ENCODE measurements at regions not wholly inside any gene's neighbourhood (a gene's known extent, or its start where the extent isn't known, plus 50 kb on each side); places are given as distances from the start of the nearest gene placed in this dataset.
"Not testable (repeated sequence)": the region's sequence is repeated elsewhere in the genome, so short reads cannot be mapped to it uniquely, and the experiment has no call there.

DNA sequence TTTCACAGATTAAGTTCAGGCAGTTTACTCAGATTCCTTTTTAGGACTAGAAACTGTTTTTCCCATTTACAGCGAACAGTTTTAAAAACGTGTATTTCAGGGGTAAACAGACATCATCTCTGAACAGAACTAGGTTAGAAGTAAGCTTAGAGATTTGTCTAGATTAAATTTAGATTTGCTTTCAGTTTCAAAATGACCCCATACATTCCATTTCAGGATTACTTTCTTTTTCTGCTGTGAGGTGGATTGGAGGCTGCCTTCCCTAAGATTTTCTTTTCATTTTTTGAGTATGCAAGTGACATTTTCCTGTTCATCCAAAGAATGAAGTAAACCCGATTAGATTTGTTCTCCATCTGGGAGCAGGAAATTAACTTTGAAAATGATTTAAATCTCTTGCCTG, 747.2 kb downstream of the KHDRBS2 start:
- no peak overlapping the region for H3K4me3 ChIP-seq

DNA sequence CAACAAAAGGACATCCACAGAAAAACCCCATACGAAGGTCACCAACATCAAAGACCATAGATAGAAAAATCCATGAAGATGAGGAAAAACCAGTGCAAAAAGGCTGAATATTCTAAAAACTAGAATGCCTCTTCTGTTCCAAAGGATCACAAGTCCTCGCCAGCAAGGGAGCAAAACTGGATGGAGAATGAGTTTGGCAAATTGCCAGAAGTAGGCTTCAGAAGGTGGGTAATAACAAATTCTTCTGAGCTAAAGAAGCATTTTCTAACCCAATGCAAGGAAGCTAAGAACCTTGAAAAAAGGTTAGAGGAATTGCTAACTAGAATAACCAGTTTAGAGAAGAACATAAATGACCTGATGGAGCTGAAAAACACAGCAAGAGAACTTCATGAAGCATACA, 753.3 kb downstream of the KHDRBS2 start:
- H3K9me3 ChIP-seq; DNase-seq; H3K4me1 ChIP-seq; H3K27me3 ChIP-seq; intact Hi-C loops (cut with DNase I); H3K27ac ChIP-seq; ATAC-seq; H3K4me3 ChIP-seq; H3K36me3 ChIP-seq: not testable (repeated sequence)
- 61% methylated on average over 2 of the region's 2 CpGs for WGBS (ENCODE audit: insufficient coverage, low coverage, low lambda C conversion rate, missing lambda C conversion rate)

More for the DNA sequence above, 747.2 kb downstream of the KHDRBS2 start:
- H3K27ac ChIP-seq: no peak overlapping the region
- no peaks in the 10 kb centered on the region for H3K4me1 ChIP-seq
- TF ChIP-seq, protein P1, sequence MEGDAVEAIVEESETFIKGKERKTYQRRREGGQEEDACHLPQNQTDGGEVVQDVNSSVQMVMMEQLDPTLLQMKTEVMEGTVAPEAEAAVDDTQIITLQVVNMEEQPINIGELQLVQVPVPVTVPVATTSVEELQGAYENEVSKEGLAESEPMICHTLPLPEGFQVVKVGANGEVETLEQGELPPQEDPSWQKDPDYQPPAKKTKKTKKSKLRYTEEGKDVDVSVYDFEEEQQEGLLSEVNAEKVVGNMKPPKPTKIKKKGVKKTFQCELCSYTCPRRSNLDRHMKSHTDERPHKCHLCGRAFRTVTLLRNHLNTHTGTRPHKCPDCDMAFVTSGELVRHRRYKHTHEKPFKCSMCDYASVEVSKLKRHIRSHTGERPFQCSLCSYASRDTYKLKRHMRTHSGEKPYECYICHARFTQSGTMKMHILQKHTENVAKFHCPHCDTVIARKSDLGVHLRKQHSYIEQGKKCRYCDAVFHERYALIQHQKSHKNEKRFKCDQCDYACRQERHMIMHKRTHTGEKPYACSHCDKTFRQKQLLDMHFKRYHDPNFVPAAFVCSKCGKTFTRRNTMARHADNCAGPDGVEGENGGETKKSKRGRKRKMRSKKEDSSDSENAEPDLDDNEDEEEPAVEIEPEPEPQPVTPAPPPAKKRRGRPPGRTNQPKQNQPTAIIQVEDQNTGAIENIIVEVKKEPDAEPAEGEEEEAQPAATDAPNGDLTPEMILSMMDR (IDR thresholded peaks at IDR 0.05): no peak
- no peak for TF ChIP-seq POLR2A (IDR thresholded peaks at IDR 0.05)
- WGBS (ENCODE audit: insufficient coverage, low coverage, low lambda C conversion rate, missing lambda C conversion rate): 34% methylated on average over 3 of the region's 3 CpGs
- H3K27me3 ChIP-seq: no peaks in the 10 kb centered on the region
- DNase-seq (no peak), ATAC-seq (no peak)
- no peaks in the 10 kb centered on the region for H3K9me3 ChIP-seq
- no peaks in the 10 kb centered on the region for H3K36me3 ChIP-seq
- intact Hi-C loops (cut with DNase I): no loop called here

Small RNA genes lying in the stretch of these regions (small RNA-seq; reads per million reads assigned to genes)
- 0 reads per million in 2 experiments for gene MTRNR2L9

Measured in right lobe of liver (tissue), 6 donors.